Thyroid gland (tissue), 4 donors: ENCODE measurements at regions not wholly inside any gene's neighbourhood (a gene's known extent, or its start where the extent isn't known, plus 50 kb on each side); places are given as distances from the start of the nearest gene placed in this dataset.
"Not testable (repeated sequence)": the region's sequence is repeated elsewhere in the genome, so short reads cannot be mapped to it uniquely, and the experiment has no call there.

Experiments used
- DNase-seq, 2 donors: peaks; one replicate each; pipeline ENCODE4 v3.0.0-alpha.2; 2019
- H3K27ac ChIP-seq, 3 donors: fragments of 200-600 bp; sonication (generic); 1 replicate in 2 of 3; 2 replicates in 1 of 3; pipeline ENCODE4 v1.5.1; 2016 to 2019; ENCODE audit warnings: mild to moderate bottlenecking in 1 of 3, moderate library complexity in 1 of 3
- H3K27me3 ChIP-seq: fragments of 200-600 bp; sonication (generic); one replicate; pipeline ENCODE4 v1.5.1; 2019
- H3K36me3 ChIP-seq, 2 donors: fragments of 200-600 bp; sonication (generic); one replicate each; pipeline ENCODE4 v1.5.1; 2016 to 2019
- H3K4me1 ChIP-seq, 2 donors: fragments of 200-600 bp; sonication (generic); one replicate each; pipeline ENCODE4 v1.5.1; 2017 to 2019
- H3K4me3 ChIP-seq, 3 donors: fragments of 200-600 bp; sonication (generic); replicated peaks in 1 of 3; 1 replicate in 2 of 3; 2 replicates in 1 of 3; pipeline ENCODE4 v1.5.1; 2016; ENCODE audit warnings: mild to moderate bottlenecking in 1 of 3
- H3K9me3 ChIP-seq: fragments of 200-600 bp; sonication (generic); one replicate; pipeline ENCODE4 v1.5.1; 2017
- POLR2A ChIP-seq, 2 donors: fragments of 450-650 bp; IDR thresholded peaks; one replicate each; pipeline ENCODE4 v1.6.1; 2017; ENCODE audit warnings: antibody characterized with exemption in 2 of 2, mild to moderate bottlenecking in 2 of 2, moderate library complexity in 1 of 2
- WGBS, 2 donors: methylation state at CpG; one replicate each; pipeline ENCODE4 v1.1.5; 2017; 5-methylcytosine and 5-hydroxymethylcytosine counted together
- intact Hi-C: fragments of 100-400 bp; cut with DNase I; formaldehyde crosslinking; loops from one replicate; pipeline ENCODE4 v1.15.1; 2023
- TF ChIP-seq, protein P1 (sequence below), 6 experiments: fragments of 200-600 bp in 3 of 6; fragments of 450-650 bp in 3 of 6; sonication (generic) in 3 of 6; IDR thresholded peaks; one replicate each; pipeline ENCODE4 v1.5.1; 2016 to 2019; ENCODE audit warnings: antibody characterized with exemption in 6 of 6, mild to moderate bottlenecking in 2 of 6, inconsistent platforms in 1 of 6, moderate library complexity in 1 of 6

DNA sequence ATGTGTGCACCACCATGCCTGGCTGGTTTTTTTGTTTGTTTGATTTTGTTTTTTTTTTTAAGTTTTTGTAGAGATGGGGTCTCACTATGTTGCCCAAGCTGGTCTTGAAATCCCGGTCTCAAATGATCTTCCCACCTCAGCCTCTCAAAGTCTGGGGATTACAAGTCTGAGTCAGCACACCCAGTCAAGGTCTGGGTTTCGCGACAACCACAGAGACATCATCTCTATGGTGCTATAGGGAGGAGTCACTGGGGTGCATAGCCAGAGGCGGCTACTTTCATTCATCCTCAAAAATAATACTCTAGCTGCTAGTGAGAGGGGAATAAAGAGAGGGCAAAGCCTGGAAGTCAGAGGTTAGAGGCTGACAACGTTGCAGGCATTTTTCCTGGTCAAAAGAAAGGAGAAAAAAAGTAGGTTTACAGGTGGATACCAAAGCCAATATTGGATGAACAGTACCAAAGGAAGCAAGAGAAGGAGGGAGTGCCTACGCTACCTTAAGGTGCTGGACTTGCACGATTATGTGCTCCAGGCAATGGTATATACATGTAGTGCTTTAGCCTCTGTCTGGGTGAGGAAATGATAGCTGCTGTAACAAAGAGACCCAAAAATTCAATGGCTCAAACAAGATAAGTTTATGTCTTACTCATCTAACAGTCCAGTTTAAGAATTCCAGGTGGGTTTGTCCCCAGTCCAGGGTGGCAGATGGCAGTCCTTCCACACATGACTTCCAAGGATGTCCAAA lies 178.3 kb downstream of the SKIDA1 start:
- DNase-seq, result no peak
- 91% methylated on average over 7 of the region's 7 CpGs for WGBS, 2 donors
- Histone ChIP-seq H3K27ac (no peak overlapping the region), H3K36me3 (no peaks in the 10 kb centered on the region), H3K4me1 (peaks cover 0 to 11% of the 10 kb centered on the region in 2 donors), H3K27me3 (no peaks in the 10 kb centered on the region), H3K4me3 (no peak overlapping the region), H3K9me3 (no peaks in the 10 kb centered on the region)
- intact Hi-C loops, result no loop called here
- TF ChIP-seq POLR2A (IDR thresholded peaks at IDR 0.05), result no peak
- TF ChIP-seq, protein P1, sequence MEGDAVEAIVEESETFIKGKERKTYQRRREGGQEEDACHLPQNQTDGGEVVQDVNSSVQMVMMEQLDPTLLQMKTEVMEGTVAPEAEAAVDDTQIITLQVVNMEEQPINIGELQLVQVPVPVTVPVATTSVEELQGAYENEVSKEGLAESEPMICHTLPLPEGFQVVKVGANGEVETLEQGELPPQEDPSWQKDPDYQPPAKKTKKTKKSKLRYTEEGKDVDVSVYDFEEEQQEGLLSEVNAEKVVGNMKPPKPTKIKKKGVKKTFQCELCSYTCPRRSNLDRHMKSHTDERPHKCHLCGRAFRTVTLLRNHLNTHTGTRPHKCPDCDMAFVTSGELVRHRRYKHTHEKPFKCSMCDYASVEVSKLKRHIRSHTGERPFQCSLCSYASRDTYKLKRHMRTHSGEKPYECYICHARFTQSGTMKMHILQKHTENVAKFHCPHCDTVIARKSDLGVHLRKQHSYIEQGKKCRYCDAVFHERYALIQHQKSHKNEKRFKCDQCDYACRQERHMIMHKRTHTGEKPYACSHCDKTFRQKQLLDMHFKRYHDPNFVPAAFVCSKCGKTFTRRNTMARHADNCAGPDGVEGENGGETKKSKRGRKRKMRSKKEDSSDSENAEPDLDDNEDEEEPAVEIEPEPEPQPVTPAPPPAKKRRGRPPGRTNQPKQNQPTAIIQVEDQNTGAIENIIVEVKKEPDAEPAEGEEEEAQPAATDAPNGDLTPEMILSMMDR (IDR thresholded peaks at IDR 0.05), result no peak

DNA sequence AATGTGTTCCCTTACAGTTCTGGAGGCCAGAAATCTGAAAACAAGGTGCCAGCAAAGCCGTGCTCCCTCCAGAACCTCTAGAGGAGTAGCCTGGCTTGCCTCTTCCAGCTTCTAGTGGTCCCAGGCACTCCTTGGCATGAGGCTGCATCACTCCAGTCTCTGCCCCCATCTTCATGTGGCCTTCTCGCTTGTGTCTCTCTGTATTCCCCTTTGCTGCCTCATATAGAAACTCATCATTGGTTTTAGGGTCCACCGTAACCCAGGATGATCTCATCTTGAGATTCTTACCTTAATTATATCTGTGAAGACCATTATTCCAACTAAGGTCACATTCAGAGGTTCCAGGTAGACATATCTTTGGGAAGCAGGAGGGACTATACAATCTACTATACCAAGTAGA lies 182.4 kb downstream of the SKIDA1 start:
- intact Hi-C loops, result no loop called here
- Histone ChIP-seq H3K27me3 (no peaks in the 10 kb centered on the region), H3K27ac (no peak overlapping the region), H3K4me1 (no peaks in the 10 kb centered on the region), H3K36me3 (no peaks in the 10 kb centered on the region), H3K9me3 (no peaks in the 10 kb centered on the region), H3K4me3 (no peak overlapping the region)
- no peak for TF ChIP-seq POLR2A (IDR thresholded peaks at IDR 0.05)
- TF ChIP-seq, protein P1 (IDR thresholded peaks at IDR 0.05), result no peak
- DNase-seq, result no peak
- 94 to 96% methylated on average over 3 of the region's 3 CpGs for WGBS, 2 donors

DNA sequence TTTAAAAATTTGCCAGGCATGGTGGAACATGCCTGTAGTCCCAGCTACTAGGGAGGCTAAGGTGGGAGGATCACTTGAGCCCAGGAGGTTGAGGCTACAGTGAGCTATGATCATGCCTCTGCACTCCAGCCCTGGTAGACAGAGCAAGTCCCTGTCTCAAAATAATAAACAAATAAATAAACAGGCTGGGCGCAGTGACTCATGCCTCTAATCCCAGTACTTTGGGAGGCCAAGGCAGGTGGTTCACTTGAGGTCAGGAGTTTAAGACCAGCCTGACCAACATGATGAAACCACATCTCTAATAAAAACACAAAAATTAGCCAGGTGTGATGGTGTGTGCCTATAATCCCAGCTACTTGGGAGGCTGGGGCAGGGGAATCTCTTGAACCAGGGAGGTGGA lies 183.0 kb downstream of the SKIDA1 start:
- intact Hi-C loops, H3K4me1 ChIP-seq, H3K36me3 ChIP-seq, H3K9me3 ChIP-seq, H3K27me3 ChIP-seq, H3K27ac ChIP-seq, DNase-seq, H3K4me3 ChIP-seq: not testable (repeated sequence)
- 100% methylated on average over 1 of the region's 1 CpG for WGBS, 2 donors

DNA sequence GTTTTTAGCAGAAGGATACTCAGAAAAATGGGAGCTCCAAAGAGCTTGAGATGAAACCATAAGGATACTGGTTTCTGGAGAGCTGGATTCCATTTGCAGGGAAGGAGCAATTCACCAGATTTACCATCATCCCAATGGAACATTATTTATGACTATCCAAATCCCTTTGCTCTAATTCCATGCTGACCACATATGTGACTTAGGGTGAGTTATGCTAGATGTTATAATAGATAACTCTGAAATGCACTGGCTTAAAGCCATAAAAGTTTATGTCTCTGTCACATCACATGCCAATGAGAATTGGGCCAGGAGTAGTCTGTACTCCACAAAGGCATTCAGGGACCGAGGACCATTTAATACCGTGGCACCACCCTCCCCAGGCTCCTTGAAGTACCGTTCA lies 185.2 kb downstream of the SKIDA1 start:
- TF ChIP-seq, protein P1 (IDR thresholded peaks at IDR 0.05), result no peak
- 89 to 92% methylated on average over 3 of the region's 3 CpGs for WGBS, 2 donors
- Histone ChIP-seq H3K27ac (no peak overlapping the region), H3K27me3 (no peaks in the 10 kb centered on the region), H3K4me3 (no peak overlapping the region), H3K9me3 (no peaks in the 10 kb centered on the region), H3K36me3 (no peaks in the 10 kb centered on the region), H3K4me1 (peaks cover 0 to 12% of the 10 kb centered on the region in 2 donors)
- no peak for DNase-seq
- intact Hi-C loops, result no loop called here

DNA sequence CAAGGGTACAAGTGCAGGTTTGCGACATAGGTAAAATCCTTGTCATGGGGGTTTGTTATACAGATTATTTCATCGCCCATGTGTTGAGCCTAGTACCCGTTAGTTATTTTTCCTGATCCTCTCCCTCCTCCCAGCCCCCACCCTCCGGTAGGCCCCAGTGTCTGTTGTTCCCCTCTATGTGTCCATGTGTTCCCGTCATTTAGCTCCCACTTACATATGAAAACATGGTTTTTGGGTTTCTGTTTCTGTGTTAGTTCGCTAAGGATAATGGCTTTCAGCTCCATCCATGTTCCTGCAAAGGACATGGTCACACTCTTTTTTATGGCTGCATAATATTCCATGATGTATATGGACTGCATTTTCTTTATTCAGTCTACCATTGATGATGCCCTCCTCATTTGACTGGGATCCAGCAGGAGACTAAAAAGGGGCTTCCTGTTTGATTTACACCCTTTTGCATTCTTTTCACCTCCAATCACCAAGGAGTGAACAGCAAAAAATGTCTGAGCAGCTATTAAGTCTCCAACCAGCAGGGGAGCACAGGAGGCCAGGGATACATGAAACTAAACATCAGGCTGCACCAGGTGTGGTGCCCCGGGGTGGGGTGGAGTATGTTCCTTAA lies 188.2 kb downstream of the SKIDA1 start:
- WGBS, 2 donors, result 91 to 95% methylated on average over 7 of the region's 7 CpGs
- Histone ChIP-seq H3K27ac (peak overlapping the region in 1 of 3 donors; percentile 91), H3K27me3 (no peaks in the 10 kb centered on the region), H3K9me3 (no peaks in the 10 kb centered on the region), H3K4me3 (no peak overlapping the region), H3K4me1 (peaks cover 0 to 18% of the 10 kb centered on the region in 2 donors), H3K36me3 (no peaks in the 10 kb centered on the region)
- no peak for TF ChIP-seq POLR2A (IDR thresholded peaks at IDR 0.05)
- TF ChIP-seq, protein P1 (IDR thresholded peaks at IDR 0.05), result no peak
- DNase-seq, result no peak
- intact Hi-C loops, result no loop called here
